Type B pancreatic cell (in vitro differentiated cells): ENCODE measurements at regions not wholly inside any gene's neighbourhood (a gene's known extent, or its start where the extent isn't known, plus 50 kb on each side); places are given as distances from the start of the nearest gene placed in this dataset.
A peak's percentile ranks its signal among the peaks of the same experiment; 100 is the strongest.

Experiments used
- DNase-seq: peaks from one replicate; pipeline ENCODE4 v3.0.0; 2021; ENCODE audit warnings: mixed read lengths; ENCODE audit not compliant: unreplicated experiment; ENCODE audit errors: extremely low spot score
- H3K27ac Mint-ChIP-seq: 2 replicates; pipeline ENCODE4 v1.8.0; 2021; ENCODE audit warnings: mild to moderate bottlenecking, mixed read lengths
- H3K27me3 Mint-ChIP-seq: 2 replicates; pipeline ENCODE4 v1.8.0; 2021; ENCODE audit warnings: mixed read lengths
- H3K36me3 Mint-ChIP-seq: 2 replicates; pipeline ENCODE4 v1.8.0; 2021; ENCODE audit warnings: mixed read lengths
- H3K4me1 Mint-ChIP-seq: one replicate; pipeline ENCODE4 v1.8.0; 2021; ENCODE audit warnings: mixed read lengths; ENCODE audit not compliant: unreplicated experiment
- H3K4me3 Mint-ChIP-seq: 2 replicates; pipeline ENCODE4 v1.8.0; 2021; ENCODE audit warnings: mild to moderate bottlenecking, mixed read lengths
- H3K9me3 Mint-ChIP-seq: 2 replicates; pipeline ENCODE4 v1.8.0; 2021; ENCODE audit warnings: mixed read lengths
- TF ChIP-seq, protein P1 (sequence below): fragments of 200-600 bp; sonication (generic); conservative IDR thresholded peaks from 2 replicates; pipeline ENCODE4 v1.5.0; 2021; ENCODE audit warnings: antibody characterized with exemption, mild to moderate bottlenecking

- Mint-ChIP-seq H3K36me3 (no peaks in the 10 kb centered on the region), H3K4me1 (no peaks in the 10 kb centered on the region), H3K4me3 (no peak overlapping the region), H3K27me3 (no peaks in the 10 kb centered on the region), H3K9me3 (peaks cover 8% of the 10 kb centered on the region), H3K27ac (no peak overlapping the region)
- TF ChIP-seq, protein P1, sequence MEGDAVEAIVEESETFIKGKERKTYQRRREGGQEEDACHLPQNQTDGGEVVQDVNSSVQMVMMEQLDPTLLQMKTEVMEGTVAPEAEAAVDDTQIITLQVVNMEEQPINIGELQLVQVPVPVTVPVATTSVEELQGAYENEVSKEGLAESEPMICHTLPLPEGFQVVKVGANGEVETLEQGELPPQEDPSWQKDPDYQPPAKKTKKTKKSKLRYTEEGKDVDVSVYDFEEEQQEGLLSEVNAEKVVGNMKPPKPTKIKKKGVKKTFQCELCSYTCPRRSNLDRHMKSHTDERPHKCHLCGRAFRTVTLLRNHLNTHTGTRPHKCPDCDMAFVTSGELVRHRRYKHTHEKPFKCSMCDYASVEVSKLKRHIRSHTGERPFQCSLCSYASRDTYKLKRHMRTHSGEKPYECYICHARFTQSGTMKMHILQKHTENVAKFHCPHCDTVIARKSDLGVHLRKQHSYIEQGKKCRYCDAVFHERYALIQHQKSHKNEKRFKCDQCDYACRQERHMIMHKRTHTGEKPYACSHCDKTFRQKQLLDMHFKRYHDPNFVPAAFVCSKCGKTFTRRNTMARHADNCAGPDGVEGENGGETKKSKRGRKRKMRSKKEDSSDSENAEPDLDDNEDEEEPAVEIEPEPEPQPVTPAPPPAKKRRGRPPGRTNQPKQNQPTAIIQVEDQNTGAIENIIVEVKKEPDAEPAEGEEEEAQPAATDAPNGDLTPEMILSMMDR = no peak
- DNase-seq = no peak
Observed at GRCh38 chr1:164971391-164971790, 385.1 kb downstream of the LMX1A start.

DNA sequence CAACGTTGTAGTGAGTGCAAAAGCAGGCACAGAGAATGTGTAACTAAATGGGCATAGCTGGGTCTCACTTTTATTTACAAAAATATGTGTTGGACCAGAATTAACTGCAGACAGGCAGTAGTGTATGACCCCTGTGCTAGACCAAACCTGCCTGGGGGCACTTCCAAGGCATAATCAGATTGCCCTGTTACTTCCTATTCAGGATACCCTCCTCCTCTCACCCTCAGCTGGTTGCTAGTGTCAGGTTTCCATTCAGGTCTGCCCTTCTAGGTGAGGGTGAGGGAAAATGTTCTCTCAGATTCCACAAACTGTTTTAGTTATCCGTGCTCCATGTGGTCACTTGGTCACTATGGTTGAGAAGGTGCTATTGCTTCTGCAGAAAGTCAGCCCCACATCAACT, 387.3 kb downstream of the LMX1A start:
- Mint-ChIP-seq H3K27ac (no peak overlapping the region), H3K4me3 (no peak overlapping the region), H3K36me3 (no peaks in the 10 kb centered on the region), H3K27me3 (no peaks in the 10 kb centered on the region), H3K4me1 (no peaks in the 10 kb centered on the region), H3K9me3 (peaks cover 8% of the 10 kb centered on the region)
- no peak for DNase-seq
- TF ChIP-seq, protein P1 = no peak

GRCh38 chr1:164967300-164967699, 389.2 kb downstream of the LMX1A start:
- Mint-ChIP-seq H3K27ac (no peak overlapping the region), H3K4me3 (no peak overlapping the region), H3K36me3 (no peaks in the 10 kb centered on the region), H3K4me1 (no peaks in the 10 kb centered on the region), H3K27me3 (no peaks in the 10 kb centered on the region), H3K9me3 (peaks cover 8% of the 10 kb centered on the region)
- TF ChIP-seq, protein P1 = no peak
- no peak for DNase-seq

DNA sequence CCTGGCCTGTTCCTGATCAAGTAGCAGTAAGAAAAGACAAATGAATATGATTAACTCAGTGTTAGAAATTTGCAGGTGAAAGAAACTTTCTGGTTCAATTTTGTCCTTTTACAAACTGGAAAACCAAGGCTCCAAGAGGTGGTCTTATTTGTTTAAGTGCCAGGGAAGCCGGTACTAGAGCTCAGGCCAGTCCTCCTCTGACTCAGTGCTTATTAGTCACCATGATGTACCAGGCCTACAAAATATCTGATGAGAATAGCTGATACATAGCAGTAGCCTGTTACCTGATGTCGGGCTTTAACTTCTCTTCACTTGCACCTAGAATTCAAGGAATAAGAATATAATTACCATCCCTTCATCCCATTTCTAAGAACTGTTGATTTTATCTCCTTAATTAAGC, 394.8 kb downstream of the LMX1A start:
- Mint-ChIP-seq H3K4me1 (no peaks in the 10 kb centered on the region), H3K4me3 (no peak overlapping the region), H3K9me3 (no peaks in the 10 kb centered on the region), H3K27ac (no peak overlapping the region), H3K36me3 (no peaks in the 10 kb centered on the region), H3K27me3 (no peaks in the 10 kb centered on the region)
- DNase-seq = no peak
- TF ChIP-seq, protein P1 = no peak

DNA sequence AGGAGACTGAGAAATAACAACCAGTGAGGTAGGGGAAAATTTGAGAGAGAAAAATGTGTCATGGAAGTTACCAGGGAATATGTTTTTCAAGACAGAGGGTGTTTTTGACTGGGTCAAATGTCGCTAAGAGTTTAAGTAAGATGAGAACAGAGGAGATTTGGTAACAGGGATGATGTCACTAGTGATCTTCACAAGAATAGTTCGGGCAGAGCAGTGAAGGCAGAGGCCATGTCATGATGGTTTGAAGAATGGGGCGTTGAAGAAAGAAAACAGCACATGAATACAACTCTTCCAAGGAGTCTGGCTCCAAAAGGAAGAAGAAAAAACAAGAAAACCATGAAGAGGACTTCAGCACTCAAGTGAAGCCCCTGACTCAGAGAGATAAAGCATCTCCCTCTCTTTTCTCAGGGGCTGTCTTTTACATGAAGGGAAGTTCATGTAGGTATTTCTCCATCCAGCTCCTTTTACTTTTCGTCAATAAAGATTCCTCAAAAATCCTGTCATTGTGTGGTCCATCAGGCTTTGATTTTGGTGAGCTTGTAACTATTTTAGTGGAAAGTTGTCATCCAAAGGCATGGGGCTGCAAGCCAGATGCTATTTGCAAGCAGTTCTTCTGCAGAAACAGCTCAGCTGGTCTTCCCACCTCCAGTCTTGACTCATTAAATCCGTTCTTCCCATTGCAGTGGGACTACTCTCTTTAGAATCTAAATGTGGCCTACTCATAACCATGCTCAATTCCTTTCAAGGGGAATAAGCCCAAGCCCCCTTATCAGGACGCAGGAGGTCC, 397.3 kb downstream of the LMX1A start:
- TF ChIP-seq, protein P1 = no peak
- Mint-ChIP-seq H3K27ac (peak overlapping the region; percentile 33), H3K36me3 (no peaks in the 10 kb centered on the region), H3K4me3 (no peak overlapping the region), H3K4me1 (no peaks in the 10 kb centered on the region), H3K9me3 (no peaks in the 10 kb centered on the region), H3K27me3 (no peaks in the 10 kb centered on the region)
- DNase-seq = no peak
